ENCODE measurements at regions not wholly inside any gene's neighbourhood (a gene's known extent, or its start where the extent isn't known, plus 50 kb on each side); places are given as distances from the start of the nearest gene placed in this dataset.
A peak's percentile ranks its signal among the peaks of the same experiment; 100 is the strongest.

GRCh38 chr13:111663505-111663904 lies 343.1 kb downstream of the TEX29 start:
- intact Hi-C loops (cut with DNase I): no loop called here
- peaks cover 0 to 31% (median 0%) of the 10 kb centered on the region in 9 donors for H3K27me3 ChIP-seq
- 61 to 69% (median 63%) methylated on average over 12 of the region's 12 CpGs for WGBS, 4 donors
- DNase-seq (peak in 1 of 5 donors; percentile 6), ATAC-seq (no peak)
- no peaks in the 10 kb centered on the region for H3K9me3 ChIP-seq
- peaks cover 0 to 3% (median 0%) of the 10 kb centered on the region in 12 donors for H3K4me1 ChIP-seq
- H3K4me3 ChIP-seq: no peak overlapping the region
- H3K36me3 ChIP-seq: no peaks in the 10 kb centered on the region
- H3K27ac ChIP-seq: peak overlapping the region in 1 of 12 donors; percentile 61
- TF ChIP-seq CTCF (IDR thresholded peaks at IDR 0.05): no peak
- TF ChIP-seq POLR2A (IDR thresholded peaks at IDR 0.05): no peak

GRCh38 chr13:111663953-111664421 lies 343.5 kb downstream of the TEX29 start:
- no peaks in the 10 kb centered on the region for H3K36me3 ChIP-seq
- intact Hi-C loops (cut with DNase I): no loop called here
- H3K9me3 ChIP-seq: no peaks in the 10 kb centered on the region
- TF ChIP-seq POLR2A (IDR thresholded peaks at IDR 0.05) (no peak), CTCF (IDR thresholded peaks at IDR 0.05) (no peak)
- peaks cover 0 to 27% (median 0%) of the 10 kb centered on the region in 9 donors for H3K27me3 ChIP-seq
- H3K27ac ChIP-seq: peak overlapping the region in 1 of 12 donors; percentile 61
- 67 to 86% (median 74%) methylated on average over 9 of the region's 9 CpGs for WGBS, 4 donors
- H3K4me3 ChIP-seq: no peak overlapping the region
- DNase-seq: peak in 1 of 5 donors; percentile 43
- peak; percentile 15 to 54 (median 32) for ATAC-seq
- H3K4me1 ChIP-seq: no peaks in the 10 kb centered on the region

- no peak overlapping the region for H3K4me3 ChIP-seq
- DNase-seq: no peak
- WGBS, 4 donors: 76 to 86% (median 81%) methylated on average over 4 of the region's 4 CpGs
- H3K36me3 ChIP-seq: no peaks in the 10 kb centered on the region
- H3K27ac ChIP-seq: no peak overlapping the region
- no peaks in the 10 kb centered on the region for H3K4me1 ChIP-seq
- H3K9me3 ChIP-seq: no peaks in the 10 kb centered on the region
- TF ChIP-seq CTCF (IDR thresholded peaks at IDR 0.05) (no peak), POLR2A (IDR thresholded peaks at IDR 0.05) (no peak)
- intact Hi-C loops (cut with DNase I): no loop called here
- H3K27me3 ChIP-seq: peaks cover 0 to 22% (median 0%) of the 10 kb centered on the region in 9 donors
- no peak for ATAC-seq
Observed at GRCh38 chr13:111664696-111665095, 344.3 kb downstream of the TEX29 start.

DNA sequence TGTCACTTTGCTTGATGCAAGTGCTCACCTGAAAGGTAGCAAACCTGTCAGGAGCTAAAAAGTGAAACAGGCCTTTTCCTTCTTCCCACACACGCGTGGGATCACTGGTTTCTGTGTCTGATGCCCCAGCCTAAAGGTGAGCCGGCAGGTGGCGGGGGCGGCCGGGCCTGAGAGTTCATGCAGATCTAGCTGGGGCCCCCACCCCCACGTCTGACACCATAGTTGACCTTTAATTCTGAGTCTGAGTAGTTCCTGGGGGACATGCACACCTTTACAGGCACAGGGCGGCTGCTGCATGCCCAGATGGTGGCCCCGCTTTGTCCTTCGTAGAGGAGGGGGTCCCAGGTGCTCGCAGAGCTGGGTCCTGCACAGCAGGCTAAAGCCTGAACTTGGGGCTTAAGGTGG lies 345.3 kb downstream of the TEX29 start:
- H3K9me3 ChIP-seq: no peaks in the 10 kb centered on the region
- H3K27me3 ChIP-seq: peaks cover 0 to 22% (median 0%) of the 10 kb centered on the region in 9 donors
- intact Hi-C loops (cut with DNase I): no loop called here
- no peaks in the 10 kb centered on the region for H3K4me1 ChIP-seq
- TF ChIP-seq POLR2A (IDR thresholded peaks at IDR 0.05) (no peak), CTCF (IDR thresholded peaks at IDR 0.05) (no peak)
- ATAC-seq (no peak), DNase-seq (no peak)
- WGBS, 4 donors: 70 to 82% (median 77%) methylated on average over 3 to 11 of the region's 11 CpGs
- no peak overlapping the region for H3K27ac ChIP-seq
- no peak overlapping the region for H3K4me3 ChIP-seq
- no peaks in the 10 kb centered on the region for H3K36me3 ChIP-seq
